Stomach smooth muscle (tissue), 2 donors: ENCODE measurements at regions not wholly inside any gene's neighbourhood (a gene's known extent, or its start where the extent isn't known, plus 50 kb on each side); places are given as distances from the start of the nearest gene placed in this dataset.

Source experiments
- H3K27ac ChIP-seq: one replicate; pipeline ENCODE4 v1.7.0; 2013; ENCODE audit warnings: mild to moderate bottlenecking, low read length, inconsistent platforms
- H3K27me3 ChIP-seq, 2 donors: one replicate each; pipeline ENCODE4 v1.7.0; 2013; ENCODE audit warnings: low read length in 2 of 2; ENCODE audit not compliant: insufficient read depth in 2 of 2, control insufficient read depth in 1 of 2
- H3K36me3 ChIP-seq, 2 donors: one replicate each; pipeline ENCODE4 v1.7.0; 2013; ENCODE audit warnings: low read length in 2 of 2; ENCODE audit not compliant: control insufficient read depth in 2 of 2, insufficient read depth in 2 of 2
- H3K4me1 ChIP-seq: one replicate; pipeline ENCODE4 v1.7.0; 2013; ENCODE audit warnings: low read length; ENCODE audit not compliant: control insufficient read depth, insufficient read depth
- H3K4me3 ChIP-seq, 2 donors: one replicate each; pipeline ENCODE4 v1.7.0; 2013; ENCODE audit warnings: low read length in 2 of 2
- H3K9ac ChIP-seq, 2 donors: one replicate each; pipeline ENCODE4 v1.7.0; 2013; ENCODE audit warnings: low read length in 2 of 2, mild to moderate bottlenecking in 1 of 2
- H3K9me3 ChIP-seq, 2 donors: one replicate each; pipeline ENCODE4 v1.7.0; 2013; ENCODE audit warnings: low read length in 2 of 2; ENCODE audit not compliant: control insufficient read depth in 2 of 2
- donor health status: healthy.
- donor health status: Pancreatic carcinoma.

GRCh38 chrX:45842926-45843315, 642.2 kb upstream of the DIPK2B start:
- no peaks in the 10 kb centered on the region for H3K36me3 ChIP-seq
- no peak overlapping the region for H3K9ac ChIP-seq
- no peak overlapping the region for H3K27ac ChIP-seq
- peaks cover 0 to 3% of the 10 kb centered on the region in 2 donors for H3K9me3 ChIP-seq
- H3K4me1 ChIP-seq = no peaks in the 10 kb centered on the region
- no peak overlapping the region for H3K4me3 ChIP-seq
- peaks cover 0 to 6% of the 10 kb centered on the region in 2 donors for H3K27me3 ChIP-seq

DNA sequence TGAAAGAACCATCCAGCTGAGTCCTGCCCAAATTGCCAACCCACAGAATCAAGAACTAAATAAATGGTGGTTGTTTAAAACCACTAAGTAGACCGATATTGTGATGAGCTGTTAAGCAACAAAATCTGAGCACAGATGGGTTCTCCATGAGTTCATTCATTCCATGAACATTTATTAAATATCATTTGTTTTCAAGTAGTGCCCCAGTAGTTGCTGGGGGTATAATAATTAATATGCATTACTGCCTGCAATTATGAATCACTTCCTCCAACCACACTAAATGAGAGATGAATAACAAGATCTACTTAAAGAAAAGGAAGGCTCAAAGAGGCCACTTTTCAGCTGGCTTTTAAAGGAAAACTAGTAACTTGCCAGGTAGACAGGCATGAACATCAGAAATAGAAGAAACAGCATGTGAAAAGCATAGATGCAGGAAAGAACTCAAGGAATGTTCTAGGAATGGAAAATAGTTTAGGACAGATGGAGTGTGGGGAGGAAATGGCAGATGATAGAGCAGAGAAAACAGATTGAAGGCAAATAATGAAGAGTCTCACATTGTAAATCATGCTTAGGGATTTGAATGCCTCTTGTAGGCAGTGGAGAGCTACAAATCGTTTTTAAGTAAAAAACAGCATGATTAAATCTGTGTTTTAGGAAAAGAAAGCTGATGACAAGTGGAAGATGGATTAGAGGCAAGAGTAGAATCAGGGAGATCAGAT, 641.7 kb upstream of the DIPK2B start:
- Histone ChIP-seq H3K4me3 (no peak overlapping the region), H3K27ac (no peak overlapping the region), H3K9me3 (peaks cover 0 to 3% of the 10 kb centered on the region in 2 donors), H3K36me3 (no peaks in the 10 kb centered on the region), H3K27me3 (peaks cover 0 to 5% of the 10 kb centered on the region in 2 donors), H3K9ac (no peak overlapping the region), H3K4me1 (no peaks in the 10 kb centered on the region)

GRCh38 chrX:45840411-45840950, 639.8 kb upstream of the DIPK2B start:
- H3K4me3 ChIP-seq = no peak overlapping the region
- peaks cover 0 to 2% of the 10 kb centered on the region in 2 donors for H3K27me3 ChIP-seq
- H3K27ac ChIP-seq = no peak overlapping the region
- no peaks in the 10 kb centered on the region for H3K4me1 ChIP-seq
- H3K36me3 ChIP-seq = no peaks in the 10 kb centered on the region
- no peak overlapping the region for H3K9ac ChIP-seq
- H3K9me3 ChIP-seq = peaks cover 0 to 3% of the 10 kb centered on the region in 2 donors

DNA sequence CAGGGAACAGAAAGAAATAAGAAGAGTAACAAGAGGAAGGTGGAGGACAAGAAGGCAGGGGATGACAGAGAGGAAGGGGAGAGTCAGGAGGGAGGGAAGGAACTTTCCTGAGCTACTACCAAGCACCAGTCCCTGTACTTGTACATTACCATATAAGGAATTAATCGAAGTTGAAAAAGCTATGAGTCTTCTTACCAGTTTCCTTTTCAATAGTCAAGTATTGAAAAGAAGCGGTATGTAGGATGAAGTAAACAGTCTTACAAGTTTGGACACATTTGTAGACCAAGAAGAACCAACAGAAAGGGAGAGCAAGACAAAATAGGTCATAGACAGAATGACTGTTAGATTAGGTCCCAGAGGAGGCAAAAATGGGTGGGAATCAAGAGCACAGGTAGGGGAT, 629.7 kb upstream of the DIPK2B start:
- no peak overlapping the region for H3K4me3 ChIP-seq
- H3K4me1 ChIP-seq = no peaks in the 10 kb centered on the region
- H3K9me3 ChIP-seq = no peaks in the 10 kb centered on the region
- no peaks in the 10 kb centered on the region for H3K36me3 ChIP-seq
- no peak overlapping the region for H3K9ac ChIP-seq
- no peak overlapping the region for H3K27ac ChIP-seq
- H3K27me3 ChIP-seq = peaks cover 0 to 4% of the 10 kb centered on the region in 2 donors

DNA sequence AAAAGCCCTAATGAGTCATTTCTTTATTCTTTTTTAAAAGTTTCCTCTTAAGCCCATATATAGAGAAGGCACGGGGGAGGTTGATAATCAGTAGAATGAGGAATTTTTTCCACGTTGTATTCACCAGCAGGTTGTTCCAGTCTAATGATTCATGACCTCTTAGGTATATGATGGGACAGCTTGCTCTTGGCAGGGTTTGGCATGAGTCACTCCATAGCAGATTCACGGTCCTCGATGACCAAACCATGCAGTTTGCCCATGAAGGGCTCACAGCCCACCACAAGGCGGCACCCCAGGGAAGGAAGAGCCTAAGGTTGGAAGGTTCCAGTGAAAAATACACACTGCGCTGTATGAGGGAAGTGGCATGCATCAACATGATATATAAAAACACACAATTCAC, 623.8 kb upstream of the DIPK2B start:
- H3K4me3 ChIP-seq = no peak overlapping the region
- no peak overlapping the region for H3K9ac ChIP-seq
- H3K9me3 ChIP-seq = no peaks in the 10 kb centered on the region
- no peaks in the 10 kb centered on the region for H3K4me1 ChIP-seq
- no peaks in the 10 kb centered on the region for H3K36me3 ChIP-seq
- peaks cover 0 to 4% of the 10 kb centered on the region in 2 donors for H3K27me3 ChIP-seq
- H3K27ac ChIP-seq = no peak overlapping the region

DNA sequence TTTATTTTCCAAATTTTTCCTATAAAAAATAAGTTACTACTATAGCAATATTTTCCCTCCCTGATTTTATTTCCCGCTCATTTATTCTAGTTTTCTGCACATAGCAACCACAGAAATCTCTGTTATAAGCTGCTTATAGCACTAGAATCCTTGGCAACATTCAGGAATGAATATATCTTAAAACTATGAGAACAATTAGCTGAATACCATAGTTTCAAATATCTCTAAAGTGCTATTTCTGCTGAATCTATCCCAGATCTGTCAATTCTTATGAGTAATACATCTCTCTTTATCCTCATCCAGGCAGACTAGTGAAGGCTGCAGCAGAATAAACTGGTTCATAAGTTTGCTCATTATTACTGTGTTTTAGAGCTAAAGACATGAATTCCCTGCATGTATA, 622.9 kb upstream of the DIPK2B start:
- H3K27me3 ChIP-seq = peaks cover 0 to 2% of the 10 kb centered on the region in 2 donors
- H3K9ac ChIP-seq = no peak overlapping the region
- H3K27ac ChIP-seq = no peak overlapping the region
- H3K36me3 ChIP-seq = no peaks in the 10 kb centered on the region
- no peaks in the 10 kb centered on the region for H3K9me3 ChIP-seq
- H3K4me3 ChIP-seq = no peak overlapping the region
- no peaks in the 10 kb centered on the region for H3K4me1 ChIP-seq

GRCh38 chrX:45822124-45822523, 621.4 kb upstream of the DIPK2B start:
- no peak overlapping the region for H3K27ac ChIP-seq
- H3K4me3 ChIP-seq = no peak overlapping the region
- no peaks in the 10 kb centered on the region for H3K4me1 ChIP-seq
- H3K27me3 ChIP-seq = peaks cover 0 to 2% of the 10 kb centered on the region in 2 donors
- no peaks in the 10 kb centered on the region for H3K9me3 ChIP-seq
- H3K9ac ChIP-seq = no peak overlapping the region
- no peaks in the 10 kb centered on the region for H3K36me3 ChIP-seq

DNA sequence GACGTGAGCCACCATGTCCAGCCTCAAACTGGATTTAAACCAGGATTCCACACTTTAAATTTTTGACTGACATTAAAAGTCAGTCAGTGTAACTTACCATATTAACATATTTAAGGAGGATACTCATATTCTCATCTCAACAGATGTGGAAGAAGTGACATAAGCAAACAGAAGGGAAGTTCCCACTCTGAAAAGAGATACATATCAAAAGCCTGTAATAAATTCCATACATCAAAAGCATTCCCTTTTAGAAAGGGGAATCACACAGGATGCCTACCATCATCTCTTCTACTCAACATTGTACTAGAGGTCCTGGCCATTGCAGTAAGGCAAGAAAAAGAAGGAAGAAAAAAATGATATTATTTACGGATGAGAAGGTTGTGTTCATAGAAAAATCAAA, 618.2 kb upstream of the DIPK2B start:
- Histone ChIP-seq H3K4me1 (no peaks in the 10 kb centered on the region), H3K27me3 (peaks cover 0 to 2% of the 10 kb centered on the region in 2 donors), H3K9me3 (no peaks in the 10 kb centered on the region), H3K9ac (no peak overlapping the region), H3K4me3 (no peak overlapping the region), H3K36me3 (no peaks in the 10 kb centered on the region), H3K27ac (no peak overlapping the region)

DNA sequence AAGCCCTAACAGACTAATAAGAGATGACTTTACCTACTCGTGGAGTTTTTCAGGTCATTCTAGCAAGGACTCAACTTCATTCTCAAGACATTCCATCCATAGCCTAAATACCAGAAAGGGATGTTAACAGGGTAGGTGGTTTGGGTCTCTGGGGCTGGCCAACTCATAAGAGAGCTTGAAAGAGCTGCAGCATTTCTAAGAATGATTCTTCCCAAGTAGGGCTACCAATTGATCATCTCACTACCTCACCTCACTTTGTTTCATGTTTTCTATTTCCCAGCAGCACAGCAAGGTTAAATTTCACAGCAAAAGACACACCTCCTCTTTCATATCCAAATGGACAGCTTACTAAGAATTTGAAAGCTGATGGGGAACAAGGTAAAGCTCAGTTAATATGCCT, 614.8 kb upstream of the DIPK2B start:
- Histone ChIP-seq H3K27me3 (no peaks in the 10 kb centered on the region), H3K4me1 (no peaks in the 10 kb centered on the region), H3K36me3 (no peaks in the 10 kb centered on the region), H3K27ac (no peak overlapping the region), H3K9ac (no peak overlapping the region), H3K4me3 (no peak overlapping the region), H3K9me3 (no peaks in the 10 kb centered on the region)

DNA sequence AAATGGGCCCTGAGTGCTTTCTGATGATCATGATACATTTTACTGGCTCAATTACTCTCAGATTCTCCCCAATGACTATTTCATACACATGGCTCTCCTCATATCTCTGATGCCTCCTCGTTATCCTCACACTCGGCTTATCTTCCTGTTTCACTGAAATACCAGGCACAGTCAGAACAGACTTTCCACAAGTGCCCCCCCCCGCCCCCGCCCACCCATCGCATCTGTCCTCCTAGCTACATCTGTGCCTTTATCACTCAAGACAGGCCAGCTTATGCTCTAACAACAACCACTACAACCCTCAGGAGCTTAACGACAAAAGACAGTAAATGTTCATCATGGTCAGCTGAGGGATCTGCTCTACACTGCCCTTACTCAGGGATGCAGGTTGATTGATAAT, 610.6 kb upstream of the DIPK2B start:
- Histone ChIP-seq H3K36me3 (no peaks in the 10 kb centered on the region), H3K4me1 (no peaks in the 10 kb centered on the region), H3K27ac (no peak overlapping the region), H3K9ac (no peak overlapping the region), H3K4me3 (no peak overlapping the region), H3K9me3 (no peaks in the 10 kb centered on the region), H3K27me3 (peaks cover 0 to 5% of the 10 kb centered on the region in 2 donors)
